H9 (cell line): ENCODE measurements at regions not wholly inside any gene's neighbourhood (a gene's known extent, or its start where the extent isn't known, plus 50 kb on each side); places are given as distances from the start of the nearest gene placed in this dataset.

ENCODE experiments used
- DNase-seq: peaks from one replicate; pipeline ENCODE4 v3.0.0-alpha.2; 2017
- H2AFZ ChIP-seq: one replicate; pipeline ENCODE4 v1.6.1; 2013; ENCODE audit warnings: mild to moderate bottlenecking, low read length, control low read depth, moderate library complexity
- H2AK5ac ChIP-seq: 2 replicates; pipeline ENCODE4 v1.6.1; 2013; ENCODE audit warnings: low read length, control low read depth, mixed read lengths; ENCODE audit not compliant: insufficient read length
- H2BK120ac ChIP-seq: one replicate; pipeline ENCODE4 v1.6.1; 2013; ENCODE audit warnings: low read depth, mild to moderate bottlenecking, low read length, control low read depth, inconsistent platforms; ENCODE audit not compliant: poor library complexity, severe bottlenecking
- H2BK12ac ChIP-seq: 2 replicates; pipeline ENCODE4 v1.6.1; 2013; ENCODE audit warnings: low read length, control low read depth, mixed read lengths, low read depth; ENCODE audit not compliant: insufficient read length
- H2BK15ac ChIP-seq: 2 replicates; pipeline ENCODE4 v1.6.1; 2013; ENCODE audit warnings: low read depth, low read length, control low read depth
- H2BK20ac ChIP-seq: one replicate; pipeline ENCODE4 v1.6.1; 2013; ENCODE audit warnings: low read depth, mild to moderate bottlenecking, low read length, control low read depth, inconsistent platforms; ENCODE audit not compliant: poor library complexity, severe bottlenecking
- H2BK5ac ChIP-seq: 2 replicates; pipeline ENCODE4 v1.6.1; 2013; ENCODE audit warnings: low read length, control low read depth, mixed read lengths; ENCODE audit not compliant: insufficient read length
- H3K14ac ChIP-seq: 2 replicates; pipeline ENCODE4 v1.6.1; 2013; ENCODE audit warnings: low read length, control low read depth; ENCODE audit not compliant: insufficient read depth
- H3K18ac ChIP-seq: 2 replicates; pipeline ENCODE4 v1.6.1; 2013; ENCODE audit warnings: low read depth, mild to moderate bottlenecking, mixed read lengths, low read length, control low read depth; ENCODE audit not compliant: insufficient read length
- H3K23ac ChIP-seq: 2 replicates; pipeline ENCODE4 v1.6.1; 2013; ENCODE audit warnings: low read length, control low read depth, mixed read lengths, low read depth; ENCODE audit not compliant: insufficient read length
- H3K23me2 ChIP-seq: 2 replicates; pipeline ENCODE4 v1.6.1; 2013; ENCODE audit warnings: low read depth, mild to moderate bottlenecking, mixed read lengths, low read length, control low read depth; ENCODE audit not compliant: insufficient read length, poor library complexity, severe bottlenecking
- H3K27ac ChIP-seq: 2 replicates; pipeline ENCODE4 v1.5.1; 2013; ENCODE audit warnings: low read length, control low read depth, mixed read lengths, low read depth; ENCODE audit not compliant: insufficient read length
- H3K27me3 ChIP-seq: 2 replicates; pipeline ENCODE4 v1.6.1; 2013; ENCODE audit warnings: low read length, control low read depth, inconsistent platforms; ENCODE audit not compliant: insufficient read depth
- H3K4ac ChIP-seq: 2 replicates; pipeline ENCODE4 v1.6.1; 2013; ENCODE audit warnings: low read depth, mild to moderate bottlenecking, control low read depth, inconsistent platforms, low read length, moderate library complexity
- H3K4me1 ChIP-seq: 2 replicates; pipeline ENCODE4 v1.6.1; 2013; ENCODE audit warnings: low read length, control low read depth, inconsistent platforms; ENCODE audit not compliant: insufficient read depth
- H3K4me2 ChIP-seq: 2 replicates; pipeline ENCODE4 v1.6.1; 2013; ENCODE audit warnings: low read length, control low read depth, mixed read lengths; ENCODE audit not compliant: insufficient read length, insufficient read depth
- H3K56ac ChIP-seq: 2 replicates; pipeline ENCODE4 v1.6.1; 2013; ENCODE audit warnings: low read depth, mild to moderate bottlenecking, mixed read lengths, low read length, control low read depth; ENCODE audit not compliant: insufficient read length
- H3K79me1 ChIP-seq: 2 replicates; pipeline ENCODE4 v1.6.1; 2013; ENCODE audit warnings: low read depth, mild to moderate bottlenecking, moderate library complexity, low read length, control low read depth, inconsistent platforms; ENCODE audit not compliant: insufficient read depth, poor library complexity, severe bottlenecking
- H3K79me2 ChIP-seq: 2 replicates; pipeline ENCODE4 v1.6.1; 2013; ENCODE audit warnings: low read length, control low read depth, inconsistent platforms; ENCODE audit not compliant: insufficient read depth
- H3K9ac ChIP-seq: 2 replicates; pipeline ENCODE4 v1.6.1; 2013; ENCODE audit warnings: low read length, control low read depth, mixed read lengths; ENCODE audit not compliant: insufficient read length; ENCODE audit errors: extremely low read depth
- H3K9me3 ChIP-seq: one replicate; pipeline ENCODE4 v1.6.1; 2013; ENCODE audit warnings: low read depth, low read length, inconsistent platforms; ENCODE audit not compliant: control insufficient read depth
- H3T11ph ChIP-seq: one replicate; pipeline ENCODE4 v1.6.1; 2013; ENCODE audit warnings: mild to moderate bottlenecking, low read length, control low read depth, inconsistent platforms
- H4K20me1 ChIP-seq: one replicate; pipeline ENCODE4 v1.6.1; 2013; ENCODE audit not compliant: control insufficient read depth, insufficient read length, insufficient read depth
- H4K5ac ChIP-seq: 2 replicates; pipeline ENCODE4 v1.6.1; 2013; ENCODE audit warnings: low read depth, mild to moderate bottlenecking, mixed read lengths, low read length, control low read depth; ENCODE audit not compliant: insufficient read length
- H4K8ac ChIP-seq: replicated peaks from 2 replicates; pipeline ENCODE4 v1.6.1; 2013; ENCODE audit warnings: low read length, control low read depth, mixed read lengths, low read depth; ENCODE audit not compliant: insufficient read length
- H4K91ac ChIP-seq: 2 replicates; pipeline ENCODE4 v1.6.1; 2013; ENCODE audit warnings: low read depth, mild to moderate bottlenecking, moderate library complexity, mixed read lengths, low read length, control low read depth; ENCODE audit not compliant: insufficient read length
- H3K27ac Mint-ChIP-seq, 3 experiments: 2 replicates in 2 of 3; 3 replicates in 1 of 3; pipeline ENCODE4 v1.8.0; 2020 to 2021; ENCODE audit warnings: mixed read lengths in 3 of 3, mild to moderate bottlenecking in 1 of 3, moderate library complexity in 1 of 3
- H3K27me3 Mint-ChIP-seq: 2 replicates; pipeline ENCODE4 v1.8.0; 2021; ENCODE audit warnings: low read depth, mild to moderate bottlenecking, moderate library complexity, mixed read lengths
- H3K36me3 Mint-ChIP-seq, 3 experiments: 2 replicates in 2 of 3; 3 replicates in 1 of 3; pipeline ENCODE4 v1.8.0; 2020 to 2021; ENCODE audit warnings: low read depth in 3 of 3, mixed read lengths in 3 of 3; ENCODE audit not compliant: insufficient read depth in 1 of 3
- H3K4me1 Mint-ChIP-seq, 2 experiments: 2 replicates each; pipeline ENCODE4 v1.8.0; 2020; ENCODE audit warnings: mixed read lengths in 2 of 2
- H3K4me3 Mint-ChIP-seq, 2 experiments: 2 replicates in 1 of 2; 3 replicates in 1 of 2; pipeline ENCODE4 v1.8.0; 2020 to 2021; ENCODE audit warnings: mild to moderate bottlenecking in 2 of 2, mixed read lengths in 2 of 2, moderate library complexity in 1 of 2
- H3K9me3 Mint-ChIP-seq, 2 experiments: 2 replicates in 1 of 2; 3 replicates in 1 of 2; pipeline ENCODE4 v1.8.0; 2020; ENCODE audit warnings: mild to moderate bottlenecking in 2 of 2, mixed read lengths in 2 of 2, moderate library complexity in 1 of 2
- WGBS: extraction: QIAGEN DNeasy Blood & Tissue Kit; methylation state at CpG from one replicate; pipeline ENCODE4 v1.1.7; 2013; ENCODE audit warnings: missing lambda C conversion rate, low lambda C conversion rate, mixed read lengths; ENCODE audit not compliant: insufficient read length; ENCODE audit errors: extremely low coverage; 5-methylcytosine and 5-hydroxymethylcytosine counted together
- TF ChIP-seq, protein P1 (sequence below): fragments of 200-600 bp; sonication (generic); conservative IDR thresholded peaks from 3 replicates; pipeline ENCODE4 v1.8.0; 2021; ENCODE audit warnings: antibody characterized with exemption, mild to moderate bottlenecking

DNA sequence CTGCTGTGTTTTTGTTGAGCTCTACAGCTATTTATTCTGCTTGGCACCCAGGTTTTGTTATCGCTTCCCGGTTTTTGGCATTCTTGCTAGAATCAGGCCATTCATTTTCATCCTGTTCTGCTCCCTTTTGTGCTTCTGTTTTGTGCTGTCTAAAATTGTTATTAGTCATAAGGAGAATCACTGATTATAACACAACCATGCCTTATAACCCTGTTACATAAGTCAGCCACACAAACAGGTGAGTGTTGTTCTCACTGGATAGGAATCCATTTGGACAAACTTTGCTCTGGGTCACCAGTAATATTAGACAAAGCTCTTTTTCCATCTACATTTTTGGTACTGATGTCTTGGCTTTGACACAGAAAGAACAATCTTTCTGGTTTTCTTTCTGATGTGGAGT, 622.8 kb downstream of the PSAT1 start:
- Histone ChIP-seq H2BK20ac (no peak overlapping the region), H3K27ac (no peak overlapping the region), H4K20me1 (no peaks in the 10 kb centered on the region), H2AFZ (no peak overlapping the region), H2BK5ac (no peak overlapping the region), H4K91ac (no peak overlapping the region), H3T11ph (no peak overlapping the region), H3K23me2 (no peaks in the 10 kb centered on the region), H3K4ac (no peak overlapping the region), H3K9me3 (no peaks in the 10 kb centered on the region), H2BK120ac (no peak overlapping the region), H3K4me1 (no peaks in the 10 kb centered on the region), H4K5ac (no peak overlapping the region), H2BK12ac (no peak overlapping the region), H3K79me1 (no peaks in the 10 kb centered on the region), H3K18ac (no peak overlapping the region), H4K8ac (no peak overlapping the region), H3K4me2 (no peak overlapping the region), H3K14ac (no peak overlapping the region), H3K56ac (no peak overlapping the region), H3K9ac (no peak overlapping the region), H2BK15ac (no peak overlapping the region), H3K27me3 (no peaks in the 10 kb centered on the region), H3K79me2 (no peaks in the 10 kb centered on the region), H3K23ac (no peak overlapping the region), H2AK5ac (no peak overlapping the region)
- no peak for DNase-seq
- no peaks in the 10 kb centered on the region for H3K4me1 Mint-ChIP-seq
- H3K4me3 Mint-ChIP-seq = no peak overlapping the region
- no peaks in the 10 kb centered on the region for H3K27me3 Mint-ChIP-seq
- TF ChIP-seq, protein P1, sequence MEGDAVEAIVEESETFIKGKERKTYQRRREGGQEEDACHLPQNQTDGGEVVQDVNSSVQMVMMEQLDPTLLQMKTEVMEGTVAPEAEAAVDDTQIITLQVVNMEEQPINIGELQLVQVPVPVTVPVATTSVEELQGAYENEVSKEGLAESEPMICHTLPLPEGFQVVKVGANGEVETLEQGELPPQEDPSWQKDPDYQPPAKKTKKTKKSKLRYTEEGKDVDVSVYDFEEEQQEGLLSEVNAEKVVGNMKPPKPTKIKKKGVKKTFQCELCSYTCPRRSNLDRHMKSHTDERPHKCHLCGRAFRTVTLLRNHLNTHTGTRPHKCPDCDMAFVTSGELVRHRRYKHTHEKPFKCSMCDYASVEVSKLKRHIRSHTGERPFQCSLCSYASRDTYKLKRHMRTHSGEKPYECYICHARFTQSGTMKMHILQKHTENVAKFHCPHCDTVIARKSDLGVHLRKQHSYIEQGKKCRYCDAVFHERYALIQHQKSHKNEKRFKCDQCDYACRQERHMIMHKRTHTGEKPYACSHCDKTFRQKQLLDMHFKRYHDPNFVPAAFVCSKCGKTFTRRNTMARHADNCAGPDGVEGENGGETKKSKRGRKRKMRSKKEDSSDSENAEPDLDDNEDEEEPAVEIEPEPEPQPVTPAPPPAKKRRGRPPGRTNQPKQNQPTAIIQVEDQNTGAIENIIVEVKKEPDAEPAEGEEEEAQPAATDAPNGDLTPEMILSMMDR = no peak
- peaks cover 9 to 20% (median 12%) of the 10 kb centered on the region in 3 experiments for H3K36me3 Mint-ChIP-seq
- no peak overlapping the region; a peak in 1 of 7 replicates for H3K27ac Mint-ChIP-seq
- no CpG with 5 or more reads among the region's 2 CpGs for WGBS
- peaks cover 20 to 23% of the 10 kb centered on the region in 2 experiments for H3K9me3 Mint-ChIP-seq
